ENCODE measurements at regions not wholly inside any gene's neighbourhood (a gene's known extent, or its start where the extent isn't known, plus 50 kb on each side); places are given as distances from the start of the nearest gene placed in this dataset.
"Not testable (repeated sequence)": the region's sequence is repeated elsewhere in the genome, so short reads cannot be mapped to it uniquely, and the experiment has no call there.

- POLR2A ChIA-PET, result no interaction called here
- TF ChIP-seq, protein P1, sequence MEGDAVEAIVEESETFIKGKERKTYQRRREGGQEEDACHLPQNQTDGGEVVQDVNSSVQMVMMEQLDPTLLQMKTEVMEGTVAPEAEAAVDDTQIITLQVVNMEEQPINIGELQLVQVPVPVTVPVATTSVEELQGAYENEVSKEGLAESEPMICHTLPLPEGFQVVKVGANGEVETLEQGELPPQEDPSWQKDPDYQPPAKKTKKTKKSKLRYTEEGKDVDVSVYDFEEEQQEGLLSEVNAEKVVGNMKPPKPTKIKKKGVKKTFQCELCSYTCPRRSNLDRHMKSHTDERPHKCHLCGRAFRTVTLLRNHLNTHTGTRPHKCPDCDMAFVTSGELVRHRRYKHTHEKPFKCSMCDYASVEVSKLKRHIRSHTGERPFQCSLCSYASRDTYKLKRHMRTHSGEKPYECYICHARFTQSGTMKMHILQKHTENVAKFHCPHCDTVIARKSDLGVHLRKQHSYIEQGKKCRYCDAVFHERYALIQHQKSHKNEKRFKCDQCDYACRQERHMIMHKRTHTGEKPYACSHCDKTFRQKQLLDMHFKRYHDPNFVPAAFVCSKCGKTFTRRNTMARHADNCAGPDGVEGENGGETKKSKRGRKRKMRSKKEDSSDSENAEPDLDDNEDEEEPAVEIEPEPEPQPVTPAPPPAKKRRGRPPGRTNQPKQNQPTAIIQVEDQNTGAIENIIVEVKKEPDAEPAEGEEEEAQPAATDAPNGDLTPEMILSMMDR (IDR thresholded peaks at IDR 0.05; ENCODE audit: control extremely low read depth, extremely low read depth, low read depth, missing control alignments), result no peak
- CTCF ChIA-PET, result no interaction called here
- no peak for DNase-seq (ENCODE audit: extremely low spot score)
These were observed 502.1 kb downstream of the KIF2B start for GRCh38 chr17:54324813-54325212.

GRCh38 chr17:54339731-54340130 is 517.0 kb downstream of the KIF2B start:
- TF ChIP-seq, protein P1 (IDR thresholded peaks at IDR 0.05; ENCODE audit: control extremely low read depth, extremely low read depth, low read depth, missing control alignments), result no peak
- DNase-seq (ENCODE audit: extremely low spot score), result no peak
- POLR2A ChIA-PET, result no interaction called here
- CTCF ChIA-PET, result interaction anchor here (0.9 to 1.3 kb wide), 2 partner anchors 9 to 90 kb away, joined by 3 read pairs; no protein-coding TSS in a partner anchor

GRCh38 chr17:54347495-54347894 is 524.8 kb downstream of the KIF2B start:
- no peak for DNase-seq (ENCODE audit: extremely low spot score)
- TF ChIP-seq, protein P1 (IDR thresholded peaks at IDR 0.05; ENCODE audit: control extremely low read depth, extremely low read depth, low read depth, missing control alignments), result no peak
- ChIA-PET POLR2A (no interaction called here), CTCF (no interaction called here)

DNA sequence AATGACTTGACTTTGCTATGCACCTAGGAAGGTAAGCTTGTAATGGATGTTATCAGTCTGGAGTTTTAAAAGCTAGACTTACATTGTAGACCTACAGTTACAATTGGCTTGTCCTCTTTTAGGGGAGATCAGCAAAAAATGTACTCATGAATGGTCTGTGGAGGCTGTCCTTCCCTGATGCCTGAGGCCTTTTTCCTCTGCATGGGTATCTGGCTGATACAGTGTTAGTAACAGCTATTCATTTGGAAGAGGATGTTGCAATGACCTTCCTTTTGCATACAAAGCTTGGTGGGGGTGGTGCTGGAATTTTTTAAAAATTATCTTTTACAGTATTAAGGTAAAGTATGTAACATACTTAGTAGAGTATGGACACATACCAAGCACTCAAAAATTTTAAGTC is 525.5 kb downstream of the KIF2B start:
- TF ChIP-seq, protein P1 (IDR thresholded peaks at IDR 0.05; ENCODE audit: control extremely low read depth, extremely low read depth, low read depth, missing control alignments), result no peak
- ChIA-PET POLR2A (no interaction called here), CTCF (interaction anchor here (1.2 kb wide), 1 partner anchor 8 kb away, joined by 3 read pairs; no protein-coding TSS in a partner anchor)
- DNase-seq (ENCODE audit: extremely low spot score), result no peak

DNA sequence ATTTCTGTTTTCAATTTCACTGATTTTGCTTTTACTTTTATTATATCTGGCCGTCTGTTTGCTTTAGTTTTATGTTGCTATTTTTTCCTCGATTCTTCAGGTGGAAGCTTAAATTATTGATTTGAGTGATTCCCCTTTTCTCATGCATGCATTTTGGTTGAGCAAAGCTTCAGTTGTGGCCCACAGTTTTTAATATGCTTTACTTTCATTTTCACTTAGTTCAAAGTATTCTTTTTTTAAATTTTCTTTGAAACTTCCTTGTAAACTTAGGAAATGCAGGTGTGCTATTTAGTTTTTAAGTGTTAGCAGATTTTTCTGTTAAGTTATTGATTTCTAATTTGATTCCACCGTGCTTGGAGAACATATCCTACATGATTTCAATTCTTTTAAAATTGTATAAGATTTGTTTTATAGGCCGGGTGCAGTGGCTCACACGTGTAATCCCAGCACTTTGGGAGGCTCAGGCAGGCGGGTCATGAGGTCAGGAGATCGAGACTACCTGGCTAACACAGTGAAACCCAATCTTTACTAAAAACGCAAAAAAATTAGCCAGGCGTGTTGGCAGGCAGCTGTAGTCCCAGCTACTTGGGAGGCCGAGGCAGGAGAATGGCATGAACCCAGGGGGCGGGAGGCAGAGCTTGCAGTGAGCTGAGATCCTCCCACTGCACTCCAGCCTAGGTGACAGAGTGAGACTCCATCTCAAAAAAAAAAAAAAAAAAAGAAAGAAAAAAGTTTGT is 531.2 kb downstream of the KIF2B start:
- POLR2A ChIA-PET, result no interaction called here
- CTCF ChIA-PET, result no interaction called here
- TF ChIP-seq, protein P1 (IDR thresholded peaks at IDR 0.05; ENCODE audit: control extremely low read depth, extremely low read depth, low read depth, missing control alignments), result no peak
- DNase-seq (ENCODE audit: extremely low spot score), result no peak

GRCh38 chr17:54361073-54361472 is 538.3 kb downstream of the KIF2B start:
- CTCF ChIA-PET; DNase-seq (ENCODE audit: extremely low spot score); POLR2A ChIA-PET: not testable (repeated sequence)

- ChIA-PET POLR2A (no interaction called here), CTCF (no interaction called here)
- TF ChIP-seq, protein P1 (IDR thresholded peaks at IDR 0.05; ENCODE audit: control extremely low read depth, extremely low read depth, low read depth, missing control alignments), result no peak
- DNase-seq (ENCODE audit: extremely low spot score), result no peak
These were observed 531.7 kb upstream of the TOM1L1 start for GRCh38 chr17:54368906-54369305.

All from GM10248 (cell line).